IMR-90 (cell line): ENCODE measurements at regions not wholly inside any gene's neighbourhood (a gene's known extent, or its start where the extent isn't known, plus 50 kb on each side); places are given as distances from the start of the nearest gene placed in this dataset.

Experiments used
- ATAC-seq: fragments of 200-7000 bp; cut with Tn5 transposase; 2 replicates; pipeline ENCODE4 v1.9.1; 2020; ENCODE audit warnings: low read depth, mild to moderate bottlenecking, moderate library complexity
- BruUV-seq: library from RNA; stranded (reverse); fragments of 400-500 nt; replicated peaks from 2 replicates; lab custom pipeline; 2021; lab: Mats Ljungman, UMichigan
- CTCF ChIA-PET: fragments of 300-600 bp; formaldehyde crosslinking; extraction: SDS; loops from one replicate; lab custom pipeline; 2021; ENCODE audit warnings: antibody characterized with exemption; lab: Yijun Ruan, JAX
- POLR2A ChIA-PET: fragments of 300-600 bp; sonication (Branson Sonifier 250); formaldehyde crosslinking; loops from one replicate; lab custom pipeline; 2022; ENCODE audit warnings: antibody characterized with exemption; ENCODE audit not compliant: unreplicated experiment; lab: Charles Lee
- DNase-seq: peaks from one replicate; pipeline ENCODE4 v3.0.0; 2013
- H2AFZ ChIP-seq: replicated peaks from 2 replicates; pipeline ENCODE3; 2013; ENCODE audit warnings: low read length, mild to moderate bottlenecking; ENCODE audit not compliant: poor library complexity
- H2AK5ac ChIP-seq: 2 replicates; pipeline ENCODE4 v1.6.1; 2013; ENCODE audit warnings: low read depth, low read length, inconsistent platforms
- H2AK9ac ChIP-seq: replicated peaks from 2 replicates; pipeline ENCODE3; 2013; ENCODE audit warnings: mild to moderate bottlenecking, low read depth, low read length, moderate library complexity; ENCODE audit not compliant: poor library complexity
- H2BK120ac ChIP-seq: 2 replicates; pipeline ENCODE4 v1.6.1; 2013; ENCODE audit warnings: low read depth, low read length, inconsistent platforms
- H2BK15ac ChIP-seq: 3 replicates; pipeline ENCODE4 v1.6.1; 2013; ENCODE audit warnings: low read depth, low read length, inconsistent platforms
- H2BK20ac ChIP-seq: 2 replicates; pipeline ENCODE4 v1.6.1; 2013; ENCODE audit warnings: low read depth, mild to moderate bottlenecking, inconsistent platforms, low read length, moderate library complexity
- H2BK5ac ChIP-seq: 2 replicates; pipeline ENCODE4 v1.6.1; 2013; ENCODE audit warnings: mild to moderate bottlenecking, low read depth, low read length, inconsistent platforms; ENCODE audit not compliant: poor library complexity, severe bottlenecking
- H3K14ac ChIP-seq: replicated peaks from 2 replicates; pipeline ENCODE4 v1.6.1; 2013; ENCODE audit warnings: low read depth, low read length, inconsistent platforms
- H3K18ac ChIP-seq: 2 replicates; pipeline ENCODE4 v1.6.1; 2013; ENCODE audit warnings: low read depth, low read length, control low read depth
- H3K23ac ChIP-seq: 2 replicates; pipeline ENCODE4 v1.6.1; 2013; ENCODE audit warnings: low read depth, low read length, inconsistent platforms
- H3K27ac ChIP-seq: 2 replicates; pipeline ENCODE4 v1.5.1; 2013; ENCODE audit warnings: mild to moderate bottlenecking, control low read depth, low read length; ENCODE audit not compliant: insufficient read depth
- H3K27me3 ChIP-seq: 2 replicates; pipeline ENCODE4 v1.6.1; 2013; ENCODE audit warnings: low read length; ENCODE audit not compliant: control insufficient read depth, insufficient read depth
- H3K36me3 ChIP-seq: 2 replicates; pipeline ENCODE4 v1.6.1; 2013; ENCODE audit warnings: low read length, mixed read lengths; ENCODE audit not compliant: control insufficient read depth, insufficient read depth
- H3K4ac ChIP-seq: 2 replicates; pipeline ENCODE4 v1.6.1; 2013; ENCODE audit warnings: low read depth, low read length, inconsistent platforms
- H3K4me1 ChIP-seq: 2 replicates; pipeline ENCODE4 v1.6.1; 2013; ENCODE audit warnings: low read length, mixed read lengths; ENCODE audit not compliant: control insufficient read depth, insufficient read depth
- H3K4me2 ChIP-seq: 2 replicates; pipeline ENCODE4 v1.6.1; 2013; ENCODE audit warnings: low read depth, mild to moderate bottlenecking, control low read depth, low read length, moderate library complexity
- H3K4me3 ChIP-seq: 2 replicates; pipeline ENCODE4 v1.5.1; 2013; ENCODE audit warnings: low read depth, mild to moderate bottlenecking, control low read depth, low read length, moderate library complexity; ENCODE audit not compliant: insufficient read depth
- H3K56ac ChIP-seq: 2 replicates; pipeline ENCODE4 v1.6.1; 2013; ENCODE audit warnings: low read length, inconsistent platforms; ENCODE audit not compliant: insufficient read depth; ENCODE audit errors: extremely low read depth
- H3K79me1 ChIP-seq, 2 experiments: 2 replicates each; pipeline ENCODE4 v1.6.1; 2013; ENCODE audit warnings: low read length in 2 of 2, inconsistent platforms in 1 of 2, low read depth in 1 of 2
- H3K9ac ChIP-seq: 2 replicates; pipeline ENCODE4 v1.6.1; 2013; ENCODE audit warnings: low read depth, low read length, control low read depth
- H3K9me1 ChIP-seq: 2 replicates; pipeline ENCODE4 v1.6.1; 2013; ENCODE audit warnings: low read length, inconsistent platforms; ENCODE audit not compliant: insufficient read depth
- H3K9me3 ChIP-seq: 2 replicates; pipeline ENCODE4 v1.6.1; 2013; ENCODE audit warnings: low read length; ENCODE audit not compliant: control insufficient read depth, insufficient read depth
- H4K20me1 ChIP-seq: 2 replicates; pipeline ENCODE4 v1.6.1; 2013; ENCODE audit warnings: low read length, inconsistent platforms; ENCODE audit not compliant: insufficient read depth
- H4K5ac ChIP-seq: 2 replicates; pipeline ENCODE4 v1.6.1; 2013; ENCODE audit warnings: mild to moderate bottlenecking, low read depth, low read length, control low read depth
- H4K8ac ChIP-seq, 2 experiments: 2 replicates each; pipeline ENCODE4 v1.6.1; 2013; ENCODE audit warnings: low read depth in 2 of 2, low read length in 2 of 2, control low read depth in 1 of 2, inconsistent platforms in 1 of 2
- H4K91ac ChIP-seq: 2 replicates; pipeline ENCODE4 v1.6.1; 2013; ENCODE audit warnings: low read depth, low read length, inconsistent platforms; ENCODE audit not compliant: insufficient read depth
- CEBPB ChIP-seq: IDR thresholded peaks from 2 replicates; pipeline ENCODE4 v1.6.1; 2012; ENCODE audit warnings: low read depth, low read length, improper control_type of control experiment
- CHD1 ChIP-seq: IDR thresholded peaks from 2 replicates; pipeline ENCODE4 v1.6.1; 2012; ENCODE audit warnings: low read depth, low read length, improper control_type of control experiment
- CTCF ChIP-seq: conservative IDR thresholded peaks from 2 replicates; pipeline ENCODE4 v1.5.1; 2012; ENCODE audit warnings: mild to moderate bottlenecking, low read depth, low read length, improper control_type of control experiment
- MAZ ChIP-seq: IDR thresholded peaks from 2 replicates; pipeline ENCODE4 v1.6.1; 2012; ENCODE audit warnings: low read depth, mild to moderate bottlenecking, low read length, improper control_type of control experiment, moderate library complexity, borderline replicate concordance
- NFE2L2 ChIP-seq: fragments of 150-350 bp; IDR thresholded peaks from 2 replicates; pipeline ENCODE4 v1.6.1; 2016; ENCODE audit warnings: low read depth, mild to moderate bottlenecking, low read length
- POLR2A ChIP-seq: IDR thresholded peaks from 2 replicates; pipeline ENCODE4 v1.6.1; 2012; ENCODE audit warnings: mild to moderate bottlenecking, low read depth, low read length
- RAD21 ChIP-seq: IDR thresholded peaks from 2 replicates; pipeline ENCODE4 v1.6.1; 2012; ENCODE audit warnings: low read length, improper control_type of control experiment
- RCOR1 ChIP-seq: IDR thresholded peaks from 2 replicates; pipeline ENCODE4 v1.6.1; 2012; ENCODE audit warnings: mild to moderate bottlenecking, low read length, improper control_type of control experiment; ENCODE audit not compliant: insufficient replicate concordance
- USF2 ChIP-seq: fragments of 150-350 bp; IDR thresholded peaks from 2 replicates; pipeline ENCODE4 v1.6.1; 2017; ENCODE audit warnings: mild to moderate bottlenecking, antibody characterized with exemption, low read length, low read depth
- WGBS, 2 experiments: methylation state at CpG; one replicate each; pipeline versions ENCODE4 v1.1.5 to v1.1.7; 2013; ENCODE audit warnings: missing lambda C conversion rate in 2 of 2; ENCODE audit not compliant: insufficient read length in 1 of 2; ENCODE audit errors: extremely low coverage in 2 of 2; 5-methylcytosine and 5-hydroxymethylcytosine counted together
- dilution Hi-C: fragments of 300-500 bp; cut with HindIII; formaldehyde crosslinking; loops from one replicate; pipeline ENCODE4 v1.14.3; 2018; ENCODE audit warnings: low sequenced_read_pairs; ENCODE audit not compliant: unreplicated experiment
- in situ Hi-C: fragments of 300-500 bp; cut with MboI; formaldehyde crosslinking; loops from 3 replicates; pipeline ENCODE4 v1.14.3; 2019; ENCODE audit warnings: low sequenced_read_pairs, inconsistent platforms, mixed read lengths
- intact Hi-C: fragments of 100-400 bp; cut with micrococcal nuclease; formaldehyde crosslinking; loops from 2 replicates; pipeline ENCODE4 v1.10.0; 2022

GRCh38 chr5:130890610-130891009, 274.4 kb downstream of the HINT1 start:
- H3K23ac ChIP-seq, result no peak overlapping the region
- H2AFZ ChIP-seq, result no peak overlapping the region
- DNase-seq (no peak), ATAC-seq (no peak)
- H3K14ac ChIP-seq, result no peak overlapping the region
- no CpG with 5 or more reads among the region's 2 CpGs for WGBS, 2 experiments
- no peaks in the 10 kb centered on the region for H3K79me1 ChIP-seq
- H3K36me3 ChIP-seq, result no peaks in the 10 kb centered on the region
- in situ Hi-C loops, result loop anchor here (25.0 kb wide), 1 partner anchor 522 kb away; no protein-coding TSS in a partner anchor
- H3K4me3 ChIP-seq, result no peak overlapping the region
- H3K4me2 ChIP-seq, result no peak overlapping the region
- no peak overlapping the region for H3K18ac ChIP-seq
- dilution Hi-C loops, result no loop called here
- H4K5ac ChIP-seq, result no peak overlapping the region
- no peaks in the 10 kb centered on the region for H3K27me3 ChIP-seq
- ChIA-PET POLR2A (no interaction called here), CTCF (no interaction called here)
- no peak for TF ChIP-seq USF2
- TF ChIP-seq CHD1, result no peak
- TF ChIP-seq POLR2A, result no peak
- no peak for TF ChIP-seq RAD21
- no peak for TF ChIP-seq MAZ
- no peak for TF ChIP-seq CEBPB
- no peak for TF ChIP-seq NFE2L2
- no peak for TF ChIP-seq RCOR1
- TF ChIP-seq CTCF, result no peak
- H2BK20ac ChIP-seq, result no peak overlapping the region
- no peak overlapping the region for H2AK9ac ChIP-seq
- no peaks in the 10 kb centered on the region for H4K20me1 ChIP-seq
- H3K9me1 ChIP-seq, result no peaks in the 10 kb centered on the region
- H3K56ac ChIP-seq, result no peak overlapping the region
- no peak overlapping the region for H2BK15ac ChIP-seq
- H3K4ac ChIP-seq, result no peak overlapping the region
- H3K9me3 ChIP-seq, result peaks cover 4% of the 10 kb centered on the region; the same call in 1 of the 2 replicates
- intact Hi-C loops, result no loop called here
- no TSS peak for BruUV-seq
- no peaks in the 10 kb centered on the region for H3K4me1 ChIP-seq
- no peak overlapping the region for H2AK5ac ChIP-seq
- H4K8ac ChIP-seq, result no peak overlapping the region
- no peak overlapping the region for H2BK120ac ChIP-seq
- H4K91ac ChIP-seq, result no peak overlapping the region
- H3K9ac ChIP-seq, result no peak overlapping the region
- no peak overlapping the region for H2BK5ac ChIP-seq
- H3K27ac ChIP-seq, result no peak overlapping the region
